ENCODE measurements at regions not wholly inside any gene's neighbourhood (a gene's known extent, or its start where the extent isn't known, plus 50 kb on each side); places are given as distances from the start of the nearest gene placed in this dataset.

- peak; percentile 70 for DNase-seq
These were observed 149.2 kb downstream of the BCOR start for GRCh38 chrX:39948582-39948981.

DNA sequence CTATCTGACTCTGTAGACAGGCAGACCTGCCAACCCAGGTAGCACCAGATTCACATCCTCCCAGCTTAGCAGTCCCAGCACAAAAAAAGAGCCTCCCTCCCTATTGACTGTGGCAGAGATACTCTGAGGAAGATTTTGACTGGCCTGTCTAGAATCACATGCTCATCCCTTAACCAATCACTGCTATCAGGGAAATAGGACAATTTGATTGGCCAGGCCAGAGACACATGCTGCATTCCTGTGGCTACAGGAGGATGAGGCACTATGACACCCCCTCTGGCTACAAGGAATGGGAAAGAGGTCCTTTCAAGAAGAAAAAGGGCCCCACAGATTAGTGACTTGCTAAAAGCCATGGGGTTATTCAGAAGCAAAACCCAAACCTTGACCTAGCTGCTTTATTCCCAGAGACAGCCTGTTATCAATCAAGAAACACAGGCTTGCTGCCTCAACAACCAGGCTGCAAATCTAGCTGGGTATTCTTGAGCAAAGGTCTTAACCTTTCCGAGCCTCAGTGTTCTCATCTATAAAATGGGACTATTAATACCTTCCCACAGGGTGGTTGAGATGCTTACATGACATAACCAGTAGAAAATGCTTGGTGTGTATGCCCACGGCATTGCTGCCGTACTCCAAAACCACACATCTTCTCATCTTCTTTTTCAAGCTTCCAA lies 147.6 kb downstream of the BCOR start:
- no peak for DNase-seq

DNA sequence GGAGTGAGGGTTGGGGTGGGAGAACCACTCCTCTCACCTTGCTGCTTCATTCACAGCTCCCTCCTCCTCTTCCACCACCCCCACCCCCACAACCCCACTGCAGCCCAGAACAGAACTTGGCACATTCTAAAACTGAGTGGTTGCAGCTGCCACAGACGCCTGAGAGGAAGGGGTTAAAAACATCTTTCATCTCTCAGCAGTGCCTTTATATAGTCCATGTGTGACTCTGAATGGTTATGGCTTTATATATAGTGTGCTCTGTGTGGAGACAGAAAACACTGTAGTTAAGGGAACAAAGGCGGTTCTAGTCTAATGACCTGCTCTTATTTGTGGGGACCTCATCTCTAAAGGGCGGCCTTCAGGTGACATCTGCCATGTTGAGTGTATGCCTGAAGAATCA lies 144.8 kb downstream of the BCOR start:
- peak; percentile 82 for DNase-seq

DNA sequence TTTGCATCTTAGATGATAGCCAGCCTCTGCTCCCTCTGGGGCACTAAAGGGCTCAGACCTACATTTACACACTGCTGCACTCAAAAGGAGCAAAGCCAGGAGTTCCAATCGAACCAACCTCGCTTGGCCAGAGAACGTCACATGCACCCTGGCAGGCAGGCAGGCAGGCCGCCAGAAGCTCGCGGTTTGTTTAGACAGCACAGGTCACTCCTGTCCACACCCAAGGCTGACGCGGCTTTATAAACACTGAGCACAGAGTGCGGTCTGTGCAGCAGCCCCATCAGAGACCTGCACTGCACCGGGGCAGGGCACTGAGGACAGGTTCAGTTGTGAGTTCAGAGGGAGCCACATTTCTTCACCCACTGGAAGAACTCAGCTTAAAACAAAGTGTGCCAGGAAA lies 143.9 kb downstream of the BCOR start:
- peak; percentile 93 for DNase-seq

GRCh38 chrX:39954851-39955250 lies 142.9 kb downstream of the BCOR start:
- no peak for DNase-seq

DNA sequence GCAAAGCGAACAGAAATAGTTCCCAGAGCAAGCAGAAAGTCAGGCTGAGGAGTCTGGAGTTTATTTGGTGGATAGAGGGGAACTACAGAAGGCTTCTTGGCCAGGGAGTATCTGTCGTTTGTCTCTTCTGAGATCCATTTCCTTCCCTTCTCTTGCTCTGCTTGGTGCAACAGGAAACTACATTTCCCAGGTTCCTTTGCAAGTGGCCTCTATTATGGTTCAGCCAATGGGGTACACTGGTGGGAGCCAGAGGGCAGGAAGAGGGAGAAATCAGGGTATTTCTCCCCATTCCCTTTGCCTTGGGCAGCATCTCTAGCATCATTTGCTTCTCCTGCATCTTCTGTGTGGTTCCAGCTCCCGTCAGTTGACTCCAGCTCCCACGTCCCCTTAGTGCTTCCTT lies 142.1 kb downstream of the BCOR start:
- peak; percentile 14 for DNase-seq

DNA sequence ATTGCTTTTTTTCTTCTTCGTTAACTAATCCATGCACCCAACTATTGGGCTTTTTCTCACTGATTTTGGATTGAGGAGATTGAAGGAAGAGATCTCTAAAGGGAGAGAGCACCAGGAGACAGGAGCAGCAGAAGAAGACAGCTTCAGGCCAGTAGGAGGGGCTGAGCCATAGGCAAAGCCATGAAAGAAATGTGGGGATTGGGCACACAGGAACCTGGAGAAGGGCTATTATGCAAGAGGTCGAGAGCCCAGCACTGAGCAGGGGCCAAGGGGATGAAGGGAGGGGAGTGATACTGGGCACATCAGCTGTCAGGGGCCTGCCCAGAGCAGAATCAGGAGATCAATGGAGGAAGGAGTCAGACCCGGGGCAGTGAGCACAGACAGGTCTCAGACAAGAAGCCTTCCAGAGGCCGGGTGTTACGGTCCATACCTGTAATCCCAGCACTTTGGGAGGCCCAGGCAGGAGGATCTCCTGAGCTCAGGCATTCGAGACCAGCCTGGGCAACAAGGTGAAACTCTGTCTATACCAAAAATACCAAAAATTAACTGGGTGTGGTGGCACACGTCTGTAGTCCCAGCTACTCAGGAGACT lies 140.9 kb downstream of the BCOR start:
- no peak for DNase-seq

- DNase-seq = no peak
These were observed 139.8 kb downstream of the BCOR start for GRCh38 chrX:39957816-39958566.

DNA sequence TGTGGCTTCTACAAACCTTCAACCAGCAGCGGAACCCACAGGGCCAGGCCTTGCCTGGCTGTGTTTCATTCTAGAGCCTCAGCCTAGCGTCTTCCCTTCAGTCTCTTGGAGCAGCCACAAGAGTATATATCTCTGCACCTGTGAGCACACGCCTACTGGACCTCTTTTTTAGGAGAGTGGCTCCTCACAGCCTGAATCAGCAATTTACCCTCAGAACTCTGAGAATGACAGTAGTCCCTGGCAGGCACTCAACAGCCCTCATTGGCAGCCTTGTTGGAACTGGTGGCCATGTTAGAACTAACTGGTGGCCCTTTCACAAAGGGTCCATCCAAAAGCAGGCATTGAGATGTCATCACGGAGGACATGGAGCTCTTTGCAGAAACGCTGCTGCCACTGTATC lies 138.9 kb downstream of the BCOR start:
- DNase-seq = no peak

DNA sequence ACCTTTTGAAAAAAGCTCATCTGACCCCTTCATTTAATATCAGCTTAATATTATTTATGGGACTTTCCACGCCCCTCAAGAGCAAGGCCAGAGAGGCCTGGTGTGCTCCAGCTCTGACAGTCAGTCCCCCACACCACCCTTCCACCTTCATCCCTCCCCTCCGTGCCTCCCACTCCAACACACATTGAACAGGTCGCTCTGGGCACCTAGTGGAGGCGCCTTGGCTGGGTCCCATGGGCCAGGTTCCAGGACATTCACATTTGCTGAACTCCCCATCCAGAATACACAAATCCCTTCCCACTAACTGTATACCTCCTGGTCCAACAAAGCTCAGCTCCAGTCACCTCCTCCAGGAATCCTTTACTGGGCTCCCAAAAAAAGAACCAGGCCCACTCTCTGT lies 137.5 kb downstream of the BCOR start:
- DNase-seq = no peak

GRCh38 chrX:39961441-39961840 lies 136.3 kb downstream of the BCOR start:
- no peak for DNase-seq

DNA sequence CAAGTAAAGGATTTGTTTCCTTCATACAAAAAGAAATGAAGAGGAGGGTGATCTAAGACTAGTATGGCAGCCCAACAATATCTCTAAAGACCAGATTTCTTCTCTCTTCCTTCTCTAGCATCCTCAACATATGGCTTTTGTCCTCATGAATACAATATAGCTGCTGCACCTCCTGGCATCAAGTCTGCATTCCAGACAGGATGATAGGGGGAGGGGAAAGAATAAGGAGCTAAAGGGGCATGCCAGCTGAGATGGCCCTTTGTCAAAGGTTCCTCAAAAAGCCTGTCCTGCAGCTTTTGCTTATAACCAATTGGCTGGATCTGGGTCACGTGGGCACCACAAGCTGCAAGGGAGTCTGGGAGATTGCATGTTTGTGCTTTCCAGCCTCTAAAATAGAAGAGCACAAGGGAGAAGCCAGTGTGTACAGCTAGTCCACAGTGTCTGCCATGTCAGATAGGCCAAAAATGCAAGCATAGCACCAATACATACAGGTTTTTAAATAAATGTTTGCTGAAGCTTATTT lies 132.6 kb downstream of the BCOR start:
- no peak for DNase-seq

- DNase-seq = no peak
These were observed 131.6 kb downstream of the BCOR start for GRCh38 chrX:39966176-39966575.

- DNase-seq = no peak
These were observed 130.4 kb downstream of the BCOR start for GRCh38 chrX:39967348-39967747.

DNA sequence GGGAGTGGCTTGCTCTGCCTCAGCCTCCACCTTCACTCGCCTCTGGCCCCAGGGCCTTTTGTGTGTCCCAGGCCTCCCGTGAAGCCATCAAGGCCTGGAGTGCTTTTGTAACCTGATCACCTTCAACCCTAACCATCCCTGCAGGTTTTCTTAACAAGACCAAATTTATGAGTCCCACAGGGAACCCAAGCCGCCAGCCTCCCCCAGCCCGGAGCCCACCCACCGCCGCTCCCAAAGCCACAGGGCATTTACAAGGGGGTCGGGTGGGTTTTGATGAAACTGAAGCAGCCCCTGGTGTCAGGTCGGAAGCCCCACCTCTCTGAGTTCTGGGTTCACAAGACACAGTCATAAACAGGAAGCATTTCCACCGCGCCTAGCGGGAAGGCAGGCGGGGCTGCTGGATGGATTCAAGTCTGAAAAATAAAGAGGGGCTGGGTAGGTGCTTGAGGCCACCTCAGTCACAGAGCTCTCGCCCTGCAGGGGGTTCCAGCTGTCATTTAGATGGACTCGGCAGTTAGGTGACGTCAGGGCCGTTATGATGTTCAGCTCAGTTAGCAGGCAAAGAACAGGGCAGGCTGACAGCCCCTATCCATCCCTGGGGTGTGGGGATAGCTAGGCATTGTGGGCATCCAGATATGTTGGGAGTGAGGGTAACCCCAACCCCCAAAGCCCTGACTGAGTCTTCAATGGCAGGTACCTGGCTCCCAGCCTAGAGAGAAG lies 128.5 kb downstream of the BCOR start:
- DNase-seq = peak; percentile 83

DNA sequence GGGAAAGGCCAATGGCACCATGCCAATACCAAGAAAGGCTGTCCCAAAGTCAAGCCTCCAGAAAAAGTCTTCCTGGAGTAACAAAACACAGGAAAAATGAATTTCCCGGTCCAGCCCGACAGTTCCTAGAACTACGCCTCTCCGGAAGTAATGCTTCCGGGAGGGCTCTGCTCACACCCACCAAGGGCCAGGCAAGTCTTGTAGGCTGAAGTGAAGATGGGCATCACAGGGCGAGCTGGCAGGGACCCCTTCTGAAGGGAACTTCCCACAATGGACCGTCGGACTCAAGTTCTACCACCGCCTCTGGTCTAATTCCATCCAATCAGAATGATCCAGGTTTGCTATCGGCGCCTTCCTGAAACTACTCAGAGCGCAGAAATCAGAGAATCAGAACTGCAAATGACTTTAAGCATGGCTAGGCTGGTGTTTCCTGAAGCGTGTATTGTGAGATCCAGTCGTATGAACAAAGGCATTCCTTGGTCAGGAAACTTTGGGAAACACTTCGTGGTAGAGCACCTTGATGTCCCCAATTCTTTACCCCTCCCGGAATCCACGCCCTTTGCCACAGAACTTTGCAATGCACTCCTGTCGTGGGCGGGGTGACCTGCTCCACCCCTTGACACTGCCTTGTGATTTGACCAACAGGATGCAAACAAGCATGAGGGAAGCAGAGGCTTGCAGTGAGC lies 127.8 kb downstream of the BCOR start:
- no peak for DNase-seq

- DNase-seq = peak; percentile 3
These were observed 126.0 kb downstream of the BCOR start for GRCh38 chrX:39971760-39972159.

GRCh38 chrX:39972340-39972739 lies 125.4 kb downstream of the BCOR start:
- no peak for DNase-seq

GRCh38 chrX:39973810-39974209 lies 123.9 kb downstream of the BCOR start:
- no peak for DNase-seq

GRCh38 chrX:39974270-39974669 lies 123.5 kb downstream of the BCOR start:
- DNase-seq = no peak

DNA sequence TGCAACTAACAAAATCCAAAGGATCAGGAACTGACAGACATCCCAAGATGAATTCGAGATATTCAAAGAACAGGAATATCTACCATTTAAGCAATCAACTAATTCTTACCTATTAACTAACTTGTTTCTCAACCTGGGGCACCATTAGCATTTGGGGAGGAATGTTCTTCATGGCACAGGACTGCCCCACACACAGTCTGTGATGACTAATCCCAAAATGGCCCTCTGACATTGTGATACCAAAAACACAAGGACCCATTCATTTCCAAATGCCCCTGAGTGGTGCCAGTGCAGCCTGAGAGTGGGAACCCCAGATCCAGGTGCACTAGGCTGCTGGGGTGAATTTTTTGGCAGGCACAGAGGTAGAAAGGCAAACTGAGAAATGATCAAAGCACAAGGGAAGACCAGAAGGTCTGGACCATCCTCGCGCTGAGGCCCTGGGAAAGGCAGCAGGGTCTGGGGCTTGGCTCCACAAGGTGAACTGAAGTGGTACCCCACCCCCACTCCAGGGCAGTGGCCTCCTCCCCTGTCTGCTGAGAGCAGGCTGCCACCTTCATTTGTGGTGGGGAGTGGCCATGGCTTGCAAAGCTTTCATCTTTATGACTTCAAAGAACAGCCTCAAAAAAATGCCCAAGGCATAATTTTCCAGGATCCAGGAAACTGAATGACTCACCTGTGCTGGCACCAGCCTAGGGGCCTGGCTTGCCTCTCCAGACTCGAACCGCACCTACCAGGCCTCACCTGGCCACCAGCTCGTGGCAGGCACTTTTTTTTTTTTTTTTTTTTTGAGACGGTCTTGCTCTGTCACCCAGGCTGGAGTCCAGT lies 122.4 kb downstream of the BCOR start:
- DNase-seq = peak; percentile 85

GRCh38 chrX:39981946-39982345 lies 115.8 kb downstream of the BCOR start:
- no peak for DNase-seq
